Ecto neural progenitor cell (in vitro differentiated cells): ENCODE measurements at regions not wholly inside any gene's neighbourhood (a gene's known extent, or its start where the extent isn't known, plus 50 kb on each side); places are given as distances from the start of the nearest gene placed in this dataset.
"Not testable (repeated sequence)": the region's sequence is repeated elsewhere in the genome, so short reads cannot be mapped to it uniquely, and the experiment has no call there.

Experiments used
- DNase-seq: peaks from one replicate; pipeline ENCODE4 v3.0.0-alpha.2; 2018; ENCODE audit warnings: low spot score

GRCh38 chr10:44008270-44008916, 359.7 kb upstream of the ZNF32 start:
- no peak for DNase-seq

DNA sequence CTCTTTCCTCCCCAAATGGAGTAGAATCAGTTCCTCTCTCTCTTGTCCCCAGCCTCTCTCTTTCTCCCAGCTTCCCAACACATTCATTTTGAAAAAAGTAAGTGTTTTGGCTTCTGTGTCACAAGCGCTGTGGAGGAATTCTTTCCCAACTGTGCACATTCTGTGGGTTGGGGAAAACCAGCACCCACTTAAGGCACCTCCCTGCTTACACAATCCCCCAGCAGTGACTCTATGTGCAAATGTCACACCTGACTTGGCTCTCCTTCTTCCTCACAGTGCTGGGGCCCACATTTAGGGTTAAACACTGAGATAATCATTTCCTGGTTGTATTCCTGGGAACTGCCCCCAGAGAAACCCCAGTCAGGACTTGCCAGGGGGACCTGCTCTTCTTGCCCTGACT, 358.1 kb upstream of the ZNF32 start:
- no peak for DNase-seq

DNA sequence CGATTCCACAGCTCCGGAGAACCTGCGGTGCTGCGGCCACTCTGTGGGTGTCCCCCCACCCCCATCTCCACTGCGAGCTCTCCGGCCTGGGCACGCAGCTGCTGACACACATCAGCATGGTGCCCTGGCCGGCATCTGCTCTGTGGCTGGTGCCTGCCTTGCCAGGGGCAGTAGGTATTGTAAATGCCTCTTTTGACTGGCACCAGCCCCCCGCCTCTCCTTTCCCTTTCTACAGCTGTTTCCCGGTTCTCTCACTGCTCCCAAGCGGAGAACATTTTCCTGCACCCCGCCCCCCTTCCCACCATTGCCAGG, 357.1 kb upstream of the ZNF32 start:
- no peak for DNase-seq

GRCh38 chr10:44004913-44005787, 356.5 kb upstream of the ZNF32 start:
- no peak for DNase-seq

GRCh38 chr10:43998021-43998809, 349.5 kb upstream of the ZNF32 start:
- DNase-seq, result no peak

DNA sequence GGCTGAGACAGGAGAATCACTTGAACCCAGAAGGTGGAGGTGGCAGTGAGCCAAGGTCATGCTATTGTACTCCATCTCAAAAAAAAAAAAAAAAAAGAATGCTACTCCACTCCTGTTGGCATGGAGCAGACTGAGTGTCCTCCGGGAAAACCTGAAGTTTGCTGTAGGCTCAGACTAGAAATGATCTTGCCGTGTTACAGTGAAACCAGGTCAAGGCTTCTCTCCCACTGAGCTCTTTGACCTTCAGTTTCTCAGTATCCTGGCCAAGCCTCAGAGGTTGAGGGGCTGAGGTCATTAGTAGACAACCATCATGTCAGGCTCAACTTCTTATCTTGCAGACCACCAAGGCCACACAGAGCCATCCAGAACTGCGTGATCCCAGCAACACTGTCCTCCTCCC, 348.6 kb upstream of the ZNF32 start:
- DNase-seq, result no peak

GRCh38 chr10:43994539-43994938, 345.9 kb upstream of the ZNF32 start:
- no peak for DNase-seq

DNA sequence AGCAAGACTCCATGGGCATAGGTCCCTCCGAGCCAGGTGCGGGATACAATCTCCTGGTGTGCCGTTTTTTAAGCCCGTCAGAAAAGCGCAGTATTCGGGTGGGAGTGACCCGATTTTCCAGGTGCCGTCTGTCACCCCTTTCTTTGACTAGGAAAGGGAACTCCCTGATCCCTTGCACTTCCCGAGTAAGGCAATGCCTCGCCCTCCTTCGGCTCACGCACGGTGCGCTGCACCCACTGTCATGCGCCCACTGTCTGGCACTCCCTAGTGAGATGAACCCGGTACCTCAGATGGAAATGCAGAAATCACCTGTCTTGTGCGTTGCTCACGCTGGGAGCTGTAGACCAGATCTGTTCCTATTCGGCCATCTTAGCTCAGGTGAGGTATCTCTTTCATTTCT, 344.1 kb upstream of the ZNF32 start:
- not testable (repeated sequence) for DNase-seq

DNA sequence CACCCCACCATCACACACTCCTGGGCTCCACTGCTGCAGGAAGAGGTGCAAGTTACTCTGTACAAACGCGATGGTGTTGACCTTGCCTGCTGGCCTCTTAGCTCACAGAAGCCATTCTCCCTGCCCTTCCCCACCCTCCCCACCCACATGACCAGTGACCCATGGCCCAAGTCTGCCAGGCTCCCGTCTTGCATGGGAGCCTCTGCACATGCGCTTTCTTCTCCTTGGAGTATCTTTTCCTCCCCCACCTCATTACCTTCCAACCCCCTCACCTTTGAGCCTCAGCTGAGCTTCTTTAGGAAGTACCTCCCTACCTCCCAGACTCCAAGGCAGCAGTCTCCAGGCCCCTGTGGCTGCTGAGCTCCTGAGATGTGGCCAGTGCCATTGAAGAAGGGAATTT, 337.7 kb upstream of the ZNF32 start:
- no peak for DNase-seq

DNA sequence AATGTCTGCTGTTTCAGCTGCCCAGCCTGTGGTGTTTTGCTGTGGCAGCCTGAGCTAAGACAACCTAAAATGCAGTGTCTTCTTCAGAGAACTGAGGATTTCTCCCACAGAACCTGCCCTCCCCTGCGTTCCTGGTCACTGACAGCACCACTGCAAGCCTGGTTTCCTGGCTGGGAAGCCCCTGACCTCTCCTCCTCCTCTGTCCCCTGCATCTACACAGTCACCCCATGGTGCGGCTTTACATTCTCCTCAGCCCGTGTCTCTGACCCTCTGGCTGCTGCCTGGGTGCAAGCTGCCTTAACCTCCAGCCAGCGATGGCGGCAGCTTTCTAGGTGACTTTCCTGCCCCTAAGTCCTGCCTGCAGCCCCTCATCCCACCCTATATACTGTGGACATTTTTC, 337.3 kb upstream of the ZNF32 start:
- no peak for DNase-seq

GRCh38 chr10:43983856-43984271, 335.2 kb upstream of the ZNF32 start:
- DNase-seq, result no peak

DNA sequence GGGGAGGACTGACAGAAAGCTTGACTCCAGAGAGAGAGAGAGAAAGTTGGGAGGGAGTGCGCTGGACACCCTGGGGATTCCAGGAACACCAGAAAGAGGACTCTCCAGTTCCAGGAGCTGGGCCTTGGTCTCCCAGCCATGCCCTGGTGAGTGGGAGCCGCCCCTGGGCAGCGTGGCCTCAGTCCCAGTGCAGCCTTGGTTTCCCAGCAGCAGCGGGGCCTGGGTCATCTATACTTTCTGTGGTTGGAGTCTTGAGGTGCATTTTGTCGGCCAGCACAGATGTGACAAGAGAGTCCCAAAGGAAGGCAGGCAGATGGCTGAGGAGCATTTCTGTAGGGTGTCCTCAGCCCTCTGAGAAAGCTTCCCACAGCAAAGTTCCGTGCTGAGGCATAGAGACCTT, 334.7 kb upstream of the ZNF32 start:
- DNase-seq, result no peak

GRCh38 chr10:43982250-43982649, 333.6 kb upstream of the ZNF32 start:
- no peak for DNase-seq

GRCh38 chr10:43981696-43982095, 333.0 kb upstream of the ZNF32 start:
- no peak for DNase-seq

GRCh38 chr10:43981232-43981631, 332.6 kb upstream of the ZNF32 start:
- no peak for DNase-seq

DNA sequence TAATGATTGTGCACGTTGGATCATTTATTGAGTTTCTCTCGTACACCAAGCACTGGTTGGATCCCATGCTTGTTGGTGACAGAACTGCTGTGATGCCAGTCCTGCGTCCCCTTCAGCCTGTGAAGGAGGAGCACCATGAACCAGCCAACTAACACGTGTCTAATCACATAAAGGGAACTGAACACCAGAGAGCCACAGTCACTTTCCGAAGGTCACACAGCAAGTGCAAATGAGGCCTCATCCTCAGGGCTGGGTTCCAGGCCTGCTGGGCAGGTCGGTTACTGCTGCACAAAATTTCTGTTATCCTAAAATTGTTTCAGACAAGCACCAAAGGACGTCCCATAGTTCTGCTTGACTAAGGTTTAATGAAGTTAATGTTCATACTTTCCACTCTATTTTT, 332.0 kb upstream of the ZNF32 start:
- DNase-seq, result no peak

- no peak for DNase-seq
These were observed 331.6 kb upstream of the ZNF32 start for GRCh38 chr10:43980313-43980712.

GRCh38 chr10:43979551-43979950, 330.9 kb upstream of the ZNF32 start:
- no peak for DNase-seq

GRCh38 chr10:43978936-43979335, 330.3 kb upstream of the ZNF32 start:
- no peak for DNase-seq

GRCh38 chr10:43978091-43978490, 329.4 kb upstream of the ZNF32 start:
- no peak for DNase-seq

DNA sequence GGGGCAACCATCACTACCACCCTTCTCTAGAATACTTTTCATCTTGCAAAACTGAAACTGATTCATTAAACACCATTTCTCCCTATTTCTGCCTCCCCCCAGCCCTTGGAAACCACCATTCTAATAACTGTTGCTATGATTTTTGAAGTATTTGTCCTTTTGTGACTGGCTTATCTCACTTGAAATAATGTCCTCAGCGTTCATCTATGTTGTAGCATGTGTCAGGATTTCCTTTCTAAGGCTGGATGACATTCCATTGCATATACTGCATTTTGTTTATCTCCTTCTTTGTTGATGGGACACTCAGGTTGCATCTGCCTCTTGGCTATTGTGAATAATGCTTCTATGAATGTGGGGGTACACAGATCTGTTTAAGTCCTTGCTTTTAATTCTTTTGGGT, 327.6 kb upstream of the ZNF32 start:
- no peak for DNase-seq

DNA sequence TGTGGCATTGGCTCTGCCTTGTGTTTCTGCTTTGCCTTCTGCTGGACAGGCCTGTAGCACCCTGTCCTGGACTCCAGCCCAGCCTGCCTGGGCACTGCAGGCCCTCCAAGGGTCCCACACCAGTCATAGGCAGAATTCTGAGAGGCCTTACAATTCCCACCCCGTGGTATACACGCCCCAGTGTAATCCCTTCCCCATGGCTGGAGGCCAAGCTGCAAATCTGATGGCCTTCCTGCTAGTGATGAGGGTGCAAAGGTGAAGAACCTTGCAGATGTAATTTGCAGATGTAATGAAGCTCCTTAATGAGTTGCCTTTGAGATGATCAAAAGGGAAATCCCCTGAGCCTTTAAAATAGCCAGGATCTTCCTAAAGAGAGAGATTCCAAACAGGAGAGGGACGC, 325.1 kb upstream of the ZNF32 start:
- DNase-seq, result no peak
